ENCODE measurements at regions not wholly inside any gene's neighbourhood (a gene's known extent, or its start where the extent isn't known, plus 50 kb on each side); places are given as distances from the start of the nearest gene placed in this dataset.

DNA sequence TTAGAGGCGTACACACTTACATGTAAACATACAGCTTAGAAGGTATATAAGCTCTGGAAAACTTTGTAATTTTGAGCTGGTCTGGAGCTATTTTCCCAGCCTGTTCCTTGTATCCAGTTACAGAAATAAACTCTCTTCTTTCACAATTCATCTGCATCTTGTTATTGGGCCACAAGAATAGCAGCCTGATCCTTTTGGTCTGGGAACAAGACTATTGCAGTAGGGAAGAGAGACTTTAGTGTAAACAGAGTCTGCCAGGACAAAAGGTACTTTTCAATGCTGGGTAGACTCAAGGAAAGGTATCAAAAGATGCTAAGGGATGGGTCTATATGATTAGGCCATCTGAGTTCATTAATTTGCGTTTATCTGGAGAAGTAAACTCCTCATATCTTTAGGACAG, 728.3 kb downstream of the TYW1 start:
- H3K4me3 ChIP-seq (ENCODE audit: low read depth, low read length), result no peak overlapping the region
- TF ChIP-seq, protein P1, sequence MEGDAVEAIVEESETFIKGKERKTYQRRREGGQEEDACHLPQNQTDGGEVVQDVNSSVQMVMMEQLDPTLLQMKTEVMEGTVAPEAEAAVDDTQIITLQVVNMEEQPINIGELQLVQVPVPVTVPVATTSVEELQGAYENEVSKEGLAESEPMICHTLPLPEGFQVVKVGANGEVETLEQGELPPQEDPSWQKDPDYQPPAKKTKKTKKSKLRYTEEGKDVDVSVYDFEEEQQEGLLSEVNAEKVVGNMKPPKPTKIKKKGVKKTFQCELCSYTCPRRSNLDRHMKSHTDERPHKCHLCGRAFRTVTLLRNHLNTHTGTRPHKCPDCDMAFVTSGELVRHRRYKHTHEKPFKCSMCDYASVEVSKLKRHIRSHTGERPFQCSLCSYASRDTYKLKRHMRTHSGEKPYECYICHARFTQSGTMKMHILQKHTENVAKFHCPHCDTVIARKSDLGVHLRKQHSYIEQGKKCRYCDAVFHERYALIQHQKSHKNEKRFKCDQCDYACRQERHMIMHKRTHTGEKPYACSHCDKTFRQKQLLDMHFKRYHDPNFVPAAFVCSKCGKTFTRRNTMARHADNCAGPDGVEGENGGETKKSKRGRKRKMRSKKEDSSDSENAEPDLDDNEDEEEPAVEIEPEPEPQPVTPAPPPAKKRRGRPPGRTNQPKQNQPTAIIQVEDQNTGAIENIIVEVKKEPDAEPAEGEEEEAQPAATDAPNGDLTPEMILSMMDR (IDR thresholded peaks at IDR 0.05; ENCODE audit: low read depth, low read length), result no peak

DNA sequence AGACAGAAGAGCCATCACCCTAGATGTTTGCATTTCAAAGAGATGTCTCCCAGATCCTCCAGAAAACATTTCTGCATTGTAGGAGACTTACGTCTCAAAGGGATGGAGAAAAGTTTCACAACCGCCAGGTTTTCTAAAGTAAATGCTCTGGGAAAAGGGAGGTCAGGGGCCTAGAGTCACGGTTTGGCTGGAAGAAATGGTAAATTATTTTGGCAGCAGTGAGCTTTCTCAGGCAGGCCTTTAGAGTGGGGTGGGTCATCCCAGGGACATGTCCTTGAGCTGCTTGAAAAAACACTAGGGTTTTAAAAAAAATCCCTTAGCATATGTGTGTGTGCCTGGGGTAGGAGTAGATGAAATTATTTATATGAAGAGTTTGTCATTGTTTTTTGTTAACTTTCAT, 728.8 kb downstream of the TYW1 start:
- TF ChIP-seq, protein P1 (IDR thresholded peaks at IDR 0.05; ENCODE audit: low read depth, low read length), result no peak
- no peak overlapping the region for H3K4me3 ChIP-seq (ENCODE audit: low read depth, low read length)

DNA sequence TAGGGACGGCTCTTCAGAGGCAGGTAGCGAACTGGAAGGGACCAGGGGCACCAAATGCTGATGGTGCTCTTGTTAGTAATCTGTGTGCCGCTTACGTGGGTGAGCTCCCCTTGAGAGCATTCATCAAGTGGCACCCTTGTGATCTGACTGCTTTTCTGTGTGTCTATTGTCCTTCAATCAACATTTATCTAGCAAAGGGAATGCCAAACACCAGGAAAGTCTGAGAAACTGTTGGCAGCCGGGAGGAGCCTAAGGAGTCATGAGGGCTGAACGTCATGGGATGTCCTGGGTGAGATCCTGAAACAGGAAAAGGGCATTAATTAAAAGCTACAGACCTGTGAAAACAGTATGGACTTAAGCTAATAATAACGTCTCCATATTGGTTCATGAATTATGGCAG, 733.1 kb downstream of the TYW1 start:
- no peak overlapping the region for H3K4me3 ChIP-seq (ENCODE audit: low read depth, low read length)
- TF ChIP-seq, protein P1 (IDR thresholded peaks at IDR 0.05; ENCODE audit: low read depth, low read length), result no peak

DNA sequence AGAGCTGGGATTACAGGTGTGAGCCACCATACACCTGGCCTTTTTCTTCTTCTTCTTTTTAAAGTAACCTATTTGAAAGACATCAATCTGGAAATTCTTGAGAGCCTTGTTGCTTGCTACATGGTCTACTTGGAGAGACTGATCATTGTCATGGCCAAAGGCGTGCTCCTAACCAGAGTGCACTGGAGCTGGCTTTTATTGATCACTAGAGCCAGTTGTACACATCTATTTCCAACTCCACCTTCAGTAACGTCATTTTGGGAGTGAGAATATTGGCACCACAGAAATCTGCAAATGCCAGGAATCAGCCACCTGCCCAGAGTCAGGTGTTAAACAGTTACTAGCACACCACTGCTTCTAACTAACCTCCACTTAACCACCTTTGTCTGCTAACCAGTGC, 735.1 kb downstream of the TYW1 start:
- H3K4me3 ChIP-seq (ENCODE audit: low read depth, low read length), result no peak overlapping the region
- TF ChIP-seq, protein P1 (IDR thresholded peaks at IDR 0.05; ENCODE audit: low read depth, low read length), result no peak

DNA sequence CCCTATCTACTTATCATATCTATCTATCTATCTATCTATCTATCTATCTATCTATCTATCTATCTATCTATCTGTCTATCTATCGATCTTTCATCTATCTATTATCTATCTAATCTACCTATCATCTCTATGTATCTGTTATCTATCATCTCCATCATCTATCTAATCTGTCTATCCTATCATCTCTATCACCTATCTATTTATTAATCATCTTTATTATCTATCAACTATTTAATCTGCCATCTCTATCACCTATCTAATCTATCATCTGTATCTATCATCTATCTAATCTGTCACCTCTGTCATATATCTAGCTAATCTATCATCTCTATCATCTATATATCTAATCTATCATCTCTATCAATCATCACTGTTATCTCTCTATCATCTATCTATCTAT, 736.3 kb downstream of the TYW1 start:
- TF ChIP-seq, protein P1 (IDR thresholded peaks at IDR 0.05; ENCODE audit: low read depth, low read length), result no peak

DNA sequence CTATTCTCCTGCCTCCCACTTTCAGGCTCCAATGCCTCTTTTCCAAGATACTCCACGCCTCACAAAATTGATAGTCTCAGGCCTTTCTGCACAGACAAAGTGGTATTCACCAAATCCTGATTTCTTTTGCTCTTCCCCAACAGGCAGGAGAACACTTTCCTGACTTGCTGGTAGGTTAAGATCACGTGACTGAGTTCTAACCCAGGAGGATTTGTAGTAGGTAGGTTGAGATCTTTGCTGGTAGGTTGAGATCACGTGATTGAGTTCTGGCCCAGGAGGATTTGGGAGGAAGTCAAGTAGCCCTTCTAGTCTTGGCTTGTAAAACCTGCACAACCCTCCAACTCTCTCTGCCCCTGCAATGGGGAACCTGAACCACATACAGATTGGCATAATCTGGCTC, 741.5 kb downstream of the TYW1 start:
- no peak overlapping the region for H3K4me3 ChIP-seq (ENCODE audit: low read depth, low read length)
- TF ChIP-seq, protein P1 (IDR thresholded peaks at IDR 0.05; ENCODE audit: low read depth, low read length), result no peak

More for the DNA sequence above, 736.3 kb downstream of the TYW1 start:
- H3K4me3 ChIP-seq (ENCODE audit: low read depth, low read length), result no peak overlapping the region

DNA sequence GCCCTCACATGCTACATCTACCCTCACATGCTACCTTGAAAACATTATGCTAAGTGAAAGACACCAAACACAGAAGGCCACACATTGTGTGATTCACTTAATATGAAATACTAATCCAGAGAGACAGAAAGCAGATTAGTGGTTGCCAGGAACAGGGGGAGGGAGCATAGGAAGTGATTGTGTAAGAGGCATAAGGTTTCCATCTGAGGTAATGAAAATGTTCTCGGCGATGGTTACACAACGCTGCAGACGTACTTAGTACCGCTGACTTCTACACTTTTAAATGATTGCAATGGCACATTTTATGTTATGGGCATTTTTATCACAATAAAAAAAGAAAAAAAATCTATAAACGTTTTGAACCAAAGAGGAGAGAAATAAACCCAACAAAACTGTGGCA, 742.3 kb downstream of the TYW1 start:
- H3K4me3 ChIP-seq (ENCODE audit: low read depth, low read length), result no peak overlapping the region
- TF ChIP-seq, protein P1 (IDR thresholded peaks at IDR 0.05; ENCODE audit: low read depth, low read length), result no peak
